ENCODE measurements at regions not wholly inside any gene's neighbourhood (a gene's known extent, or its start where the extent isn't known, plus 50 kb on each side); places are given as distances from the start of the nearest gene placed in this dataset.

- H3K4me3 ChIP-seq (ENCODE audit: low read length in 2 of 2), result no peak overlapping the region
- H3K27me3 ChIP-seq (ENCODE audit: control insufficient read depth in 1 of 2, insufficient read depth in 2 of 2, low read length in 2 of 2), result no peaks in the 10 kb centered on the region
- no peaks in the 10 kb centered on the region for H3K4me1 ChIP-seq (ENCODE audit: control insufficient read depth, insufficient read depth, low read length)
- no peak overlapping the region for H3K27ac ChIP-seq (ENCODE audit: low read length)
- no peaks in the 10 kb centered on the region for H3K9me3 ChIP-seq (ENCODE audit: control insufficient read depth in 2 of 2, low read length in 2 of 2)
- no peaks in the 10 kb centered on the region for H3K36me3 ChIP-seq (ENCODE audit: control insufficient read depth in 2 of 2, insufficient read depth in 2 of 2, low read length in 2 of 2)
- no peak overlapping the region for H3K9ac ChIP-seq (ENCODE audit: low read length in 2 of 2)
These were observed 72.1 kb upstream of the FAM98A start for GRCh38 chr2:33671198-33671597.

- Histone ChIP-seq H3K9ac (ENCODE audit: low read length in 2 of 2) (no peak overlapping the region), H3K9me3 (ENCODE audit: control insufficient read depth in 2 of 2, low read length in 2 of 2) (no peaks in the 10 kb centered on the region), H3K36me3 (ENCODE audit: control insufficient read depth in 2 of 2, insufficient read depth in 2 of 2, low read length in 2 of 2) (no peaks in the 10 kb centered on the region), H3K27me3 (ENCODE audit: control insufficient read depth in 1 of 2, insufficient read depth in 2 of 2, low read length in 2 of 2) (no peaks in the 10 kb centered on the region), H3K4me1 (ENCODE audit: control insufficient read depth, insufficient read depth, low read length) (no peaks in the 10 kb centered on the region), H3K4me3 (ENCODE audit: low read length in 2 of 2) (no peak overlapping the region), H3K27ac (ENCODE audit: low read length) (no peak overlapping the region)
These were observed 71.4 kb upstream of the FAM98A start for GRCh38 chr2:33670392-33670937.

- H3K4me3 ChIP-seq (ENCODE audit: low read length in 2 of 2), result no peak overlapping the region
- no peaks in the 10 kb centered on the region for H3K27me3 ChIP-seq (ENCODE audit: control insufficient read depth in 1 of 2, insufficient read depth in 2 of 2, low read length in 2 of 2)
- no peak overlapping the region for H3K27ac ChIP-seq (ENCODE audit: low read length)
- H3K9me3 ChIP-seq (ENCODE audit: control insufficient read depth in 2 of 2, low read length in 2 of 2), result no peaks in the 10 kb centered on the region
- no peaks in the 10 kb centered on the region for H3K4me1 ChIP-seq (ENCODE audit: control insufficient read depth, insufficient read depth, low read length)
- H3K36me3 ChIP-seq (ENCODE audit: control insufficient read depth in 2 of 2, insufficient read depth in 2 of 2, low read length in 2 of 2), result no peaks in the 10 kb centered on the region
- no peak overlapping the region for H3K9ac ChIP-seq (ENCODE audit: low read length in 2 of 2)
These were observed 67.8 kb upstream of the FAM98A start for GRCh38 chr2:33666879-33667278.

- Histone ChIP-seq H3K4me1 (ENCODE audit: control insufficient read depth, insufficient read depth, low read length) (no peaks in the 10 kb centered on the region), H3K27me3 (ENCODE audit: control insufficient read depth in 1 of 2, insufficient read depth in 2 of 2, low read length in 2 of 2) (no peaks in the 10 kb centered on the region), H3K9ac (ENCODE audit: low read length in 2 of 2) (no peak overlapping the region), H3K9me3 (ENCODE audit: control insufficient read depth in 2 of 2, low read length in 2 of 2) (no peaks in the 10 kb centered on the region), H3K36me3 (ENCODE audit: control insufficient read depth in 2 of 2, insufficient read depth in 2 of 2, low read length in 2 of 2) (no peaks in the 10 kb centered on the region), H3K4me3 (ENCODE audit: low read length in 2 of 2) (no peak overlapping the region), H3K27ac (ENCODE audit: low read length) (no peak overlapping the region)
These were observed 65.9 kb upstream of the FAM98A start for GRCh38 chr2:33665039-33665438.

GRCh38 chr2:33660416-33661123 is 61.5 kb upstream of the FAM98A start:
- Histone ChIP-seq H3K9ac (ENCODE audit: low read length in 2 of 2) (no peak overlapping the region), H3K9me3 (ENCODE audit: control insufficient read depth in 2 of 2, low read length in 2 of 2) (no peaks in the 10 kb centered on the region), H3K4me1 (ENCODE audit: control insufficient read depth, insufficient read depth, low read length) (no peaks in the 10 kb centered on the region), H3K36me3 (ENCODE audit: control insufficient read depth in 2 of 2, insufficient read depth in 2 of 2, low read length in 2 of 2) (no peaks in the 10 kb centered on the region), H3K27me3 (ENCODE audit: control insufficient read depth in 1 of 2, insufficient read depth in 2 of 2, low read length in 2 of 2) (no peaks in the 10 kb centered on the region), H3K4me3 (ENCODE audit: low read length in 2 of 2) (no peak overlapping the region), H3K27ac (ENCODE audit: low read length) (no peak overlapping the region)

- Histone ChIP-seq H3K9me3 (ENCODE audit: control insufficient read depth in 2 of 2, low read length in 2 of 2) (peaks cover 0 to 6% of the 10 kb centered on the region in 2 donors), H3K27ac (ENCODE audit: low read length) (no peak overlapping the region), H3K27me3 (ENCODE audit: control insufficient read depth in 1 of 2, insufficient read depth in 2 of 2, low read length in 2 of 2) (no peaks in the 10 kb centered on the region), H3K36me3 (ENCODE audit: control insufficient read depth in 2 of 2, insufficient read depth in 2 of 2, low read length in 2 of 2) (no peaks in the 10 kb centered on the region), H3K4me3 (ENCODE audit: low read length in 2 of 2) (no peak overlapping the region), H3K4me1 (ENCODE audit: control insufficient read depth, insufficient read depth, low read length) (no peaks in the 10 kb centered on the region), H3K9ac (ENCODE audit: low read length in 2 of 2) (no peak overlapping the region)
These were observed 56.7 kb upstream of the FAM98A start for GRCh38 chr2:33655626-33656320.

GRCh38 chr2:33652830-33653229 is 53.7 kb upstream of the FAM98A start:
- Histone ChIP-seq H3K27me3 (ENCODE audit: control insufficient read depth in 1 of 2, insufficient read depth in 2 of 2, low read length in 2 of 2) (no peaks in the 10 kb centered on the region), H3K9me3 (ENCODE audit: control insufficient read depth in 2 of 2, low read length in 2 of 2) (peaks cover 0 to 6% of the 10 kb centered on the region in 2 donors)

GRCh38 chr2:33650171-33650570 is 51.1 kb upstream of the FAM98A start:
- Histone ChIP-seq H3K9ac (ENCODE audit: low read length in 2 of 2) (no peak overlapping the region), H3K4me1 (ENCODE audit: control insufficient read depth, insufficient read depth, low read length) (no peaks in the 10 kb centered on the region), H3K9me3 (ENCODE audit: control insufficient read depth in 2 of 2, low read length in 2 of 2) (peaks cover 0 to 6% of the 10 kb centered on the region in 2 donors), H3K36me3 (ENCODE audit: control insufficient read depth in 2 of 2, insufficient read depth in 2 of 2, low read length in 2 of 2) (no peaks in the 10 kb centered on the region), H3K27ac (ENCODE audit: low read length) (no peak overlapping the region), H3K4me3 (ENCODE audit: low read length in 2 of 2) (no peak overlapping the region), H3K27me3 (ENCODE audit: control insufficient read depth in 1 of 2, insufficient read depth in 2 of 2, low read length in 2 of 2) (no peaks in the 10 kb centered on the region)

More at GRCh38 chr2:33652830-33653229, 53.7 kb upstream of the FAM98A start:
- Histone ChIP-seq H3K4me3 (ENCODE audit: low read length in 2 of 2) (no peak overlapping the region), H3K27ac (ENCODE audit: low read length) (no peak overlapping the region), H3K4me1 (ENCODE audit: control insufficient read depth, insufficient read depth, low read length) (no peaks in the 10 kb centered on the region), H3K36me3 (ENCODE audit: control insufficient read depth in 2 of 2, insufficient read depth in 2 of 2, low read length in 2 of 2) (no peaks in the 10 kb centered on the region), H3K9ac (ENCODE audit: low read length in 2 of 2) (no peak overlapping the region)
